HEK293T (cell line): ENCODE measurements at regions not wholly inside any gene's neighbourhood (a gene's known extent, or its start where the extent isn't known, plus 50 kb on each side); places are given as distances from the start of the nearest gene placed in this dataset.

Experiments
- ARNT ChIP-seq: fragments of 450-650 bp; IDR thresholded peaks from 2 replicates; pipeline ENCODE4 v1.6.1; 2017; ENCODE audit warnings: mild to moderate bottlenecking
- BHLHE40 ChIP-seq: fragments of 450-650 bp; IDR thresholded peaks from 2 replicates; pipeline ENCODE4 v1.6.1; 2016; ENCODE audit warnings: mild to moderate bottlenecking, moderate library complexity, borderline replicate concordance
- ELF4 ChIP-seq: fragments of 450-650 bp; IDR thresholded peaks from 2 replicates; pipeline ENCODE4 v1.6.1; 2017; ENCODE audit warnings: antibody characterized with exemption
- FOXA1 ChIP-seq: fragments of 450-650 bp; IDR thresholded peaks from 2 replicates; pipeline ENCODE4 v1.6.1; 2016; ENCODE audit warnings: mild to moderate bottlenecking
- FOXK2 ChIP-seq: fragments of 450-650 bp; IDR thresholded peaks from 2 replicates; pipeline ENCODE4 v1.6.1; 2016; ENCODE audit warnings: mild to moderate bottlenecking
- FOXM1 ChIP-seq: fragments of 450-650 bp; IDR thresholded peaks from 2 replicates; pipeline ENCODE4 v1.6.1; 2017; ENCODE audit warnings: mild to moderate bottlenecking, borderline replicate concordance
- HDGF ChIP-seq: fragments of 450-650 bp; IDR thresholded peaks from 2 replicates; pipeline ENCODE4 v1.6.1; 2017; ENCODE audit warnings: antibody characterized with exemption, borderline replicate concordance
- L3MBTL2 ChIP-seq: fragments of 450-650 bp; conservative IDR thresholded peaks from 2 replicates; pipeline ENCODE4 v1.6.1; 2016; ENCODE audit warnings: mild to moderate bottlenecking
- NFRKB ChIP-seq: fragments of 450-650 bp; IDR thresholded peaks from 2 replicates; pipeline ENCODE4 v1.6.1; 2016; ENCODE audit warnings: mild to moderate bottlenecking, moderate library complexity
- SP1 ChIP-seq: fragments of 450-650 bp; IDR thresholded peaks from 2 replicates; pipeline ENCODE4 v1.6.1; 2017
- SUZ12 ChIP-seq: fragments of 450-650 bp; IDR thresholded peaks from 2 replicates; pipeline ENCODE4 v1.6.1; 2016; ENCODE audit warnings: mild to moderate bottlenecking
- TARDBP ChIP-seq: fragments of 450-650 bp; IDR thresholded peaks from 2 replicates; pipeline ENCODE4 v1.6.1; 2016
- ZNF384 ChIP-seq: fragments of 450-650 bp; IDR thresholded peaks from 2 replicates; pipeline ENCODE4 v1.6.1; 2016
- TF ChIP-seq, protein P1 (sequence below): fragments of 450-650 bp; IDR thresholded peaks from 2 replicates; pipeline ENCODE4 v1.6.1; 2016

DNA sequence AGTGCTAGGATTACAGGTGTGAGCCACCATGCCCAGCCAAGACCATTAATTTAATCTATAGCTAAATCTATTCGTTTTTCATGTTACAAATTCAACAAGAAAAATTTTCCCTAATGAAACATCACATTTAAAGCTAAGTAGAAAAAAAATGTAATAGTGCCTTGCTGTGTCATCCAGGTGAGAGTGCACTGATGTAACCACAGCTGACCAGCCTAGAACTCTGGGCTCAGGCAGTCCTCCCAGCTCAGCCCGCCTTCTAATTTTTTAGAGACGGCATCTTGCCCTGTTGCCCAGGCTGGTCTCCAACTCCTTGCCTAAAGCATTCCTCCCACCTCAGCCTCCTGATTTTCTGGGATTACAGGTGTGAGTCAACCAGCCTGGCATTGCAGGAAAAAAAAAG lies 109.0 kb downstream of the PPIAL4G start:
- no peak for TF ChIP-seq FOXK2
- TF ChIP-seq ELF4, result no peak
- TF ChIP-seq NFRKB, result no peak
- TF ChIP-seq, protein P1, sequence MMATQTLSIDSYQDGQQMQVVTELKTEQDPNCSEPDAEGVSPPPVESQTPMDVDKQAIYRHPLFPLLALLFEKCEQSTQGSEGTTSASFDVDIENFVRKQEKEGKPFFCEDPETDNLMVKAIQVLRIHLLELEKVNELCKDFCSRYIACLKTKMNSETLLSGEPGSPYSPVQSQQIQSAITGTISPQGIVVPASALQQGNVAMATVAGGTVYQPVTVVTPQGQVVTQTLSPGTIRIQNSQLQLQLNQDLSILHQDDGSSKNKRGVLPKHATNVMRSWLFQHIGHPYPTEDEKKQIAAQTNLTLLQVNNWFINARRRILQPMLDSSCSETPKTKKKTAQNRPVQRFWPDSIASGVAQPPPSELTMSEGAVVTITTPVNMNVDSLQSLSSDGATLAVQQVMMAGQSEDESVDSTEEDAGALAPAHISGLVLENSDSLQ, result no peak
- no peak for TF ChIP-seq FOXM1
- no peak for TF ChIP-seq ZNF384
- no peak for TF ChIP-seq L3MBTL2
- no peak for TF ChIP-seq HDGF
- TF ChIP-seq FOXA1, result no peak
- TF ChIP-seq BHLHE40, result no peak
- TF ChIP-seq TARDBP, result no peak
- TF ChIP-seq SUZ12, result no peak
- TF ChIP-seq ARNT, result no peak
- TF ChIP-seq SP1, result no peak
